Muscle of leg (tissue), 3 donors: ENCODE measurements at regions not wholly inside any gene's neighbourhood (a gene's known extent, or its start where the extent isn't known, plus 50 kb on each side); places are given as distances from the start of the nearest gene placed in this dataset.
A peak's percentile ranks its signal among the peaks of the same experiment; 100 is the strongest.

Experiments
- DNase-seq: peaks from one replicate; pipeline ENCODE4 v3.0.0; 2013
- H3K27ac ChIP-seq: one replicate; pipeline ENCODE4 v1.5.1; 2013; ENCODE audit warnings: mild to moderate bottlenecking, low read length, control low read depth
- H3K27me3 ChIP-seq: one replicate; pipeline ENCODE4 v1.6.1; 2013; ENCODE audit warnings: low read length; ENCODE audit not compliant: control insufficient read depth, insufficient read depth
- H3K36me3 ChIP-seq: one replicate; pipeline ENCODE4 v1.6.1; 2013; ENCODE audit warnings: low read length; ENCODE audit not compliant: control insufficient read depth, insufficient read depth
- H3K4me1 ChIP-seq: one replicate; pipeline ENCODE4 v1.6.1; 2013; ENCODE audit warnings: low read length; ENCODE audit not compliant: control insufficient read depth, insufficient read depth
- H3K4me3 ChIP-seq: one replicate; pipeline ENCODE4 v1.5.1; 2013; ENCODE audit warnings: low read length, control low read depth
- H3K9me3 ChIP-seq: replicated peaks from 2 replicates; pipeline ENCODE4 v1.6.1; 2013; ENCODE audit warnings: low read depth, low read length; ENCODE audit not compliant: control insufficient read depth
- WGBS: methylation state at CpG from one replicate; pipeline ENCODE4 v1.1.5; 2013; ENCODE audit warnings: missing lambda C conversion rate; ENCODE audit not compliant: insufficient coverage; 5-methylcytosine and 5-hydroxymethylcytosine counted together

- H3K9me3 ChIP-seq = no peaks in the 10 kb centered on the region
- no peaks in the 10 kb centered on the region for H3K27me3 ChIP-seq
- peaks cover 3% of the 10 kb centered on the region for H3K4me1 ChIP-seq
- no peak for DNase-seq
- no peaks in the 10 kb centered on the region for H3K36me3 ChIP-seq
- 70% methylated on average over 3 of the region's 4 CpGs for WGBS
- H3K4me3 ChIP-seq = no peak overlapping the region
- H3K27ac ChIP-seq = no peak overlapping the region
Observed at GRCh38 chr12:105986779-105987684, 151.7 kb downstream of the NUAK1 start.

DNA sequence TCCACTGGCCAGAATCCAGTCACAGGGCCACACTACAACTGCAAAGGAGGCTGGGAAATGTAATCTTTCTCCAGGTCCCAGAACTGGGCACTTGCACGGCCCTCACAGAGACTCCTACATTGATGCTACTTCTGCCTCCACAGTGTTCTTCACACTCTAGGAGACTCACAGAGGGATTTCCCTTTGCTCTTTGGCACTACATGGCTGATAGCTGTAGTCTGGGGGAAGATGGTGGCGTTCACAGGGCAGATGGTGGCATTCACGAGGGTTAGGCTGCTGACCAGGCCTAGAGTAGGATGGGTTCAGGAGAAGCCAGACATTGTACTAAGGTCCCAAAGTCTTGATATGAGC, 151.1 kb downstream of the NUAK1 start:
- no peaks in the 10 kb centered on the region for H3K36me3 ChIP-seq
- H3K4me3 ChIP-seq = no peak overlapping the region
- no peak overlapping the region for H3K27ac ChIP-seq
- no peaks in the 10 kb centered on the region for H3K9me3 ChIP-seq
- no peak for DNase-seq
- WGBS = 93% methylated on average over 2 of the region's 3 CpGs
- H3K27me3 ChIP-seq = no peaks in the 10 kb centered on the region
- peaks cover 3% of the 10 kb centered on the region for H3K4me1 ChIP-seq

GRCh38 chr12:105992849-105993740, 145.7 kb downstream of the NUAK1 start:
- DNase-seq = peak; percentile 69
- Histone ChIP-seq H3K4me3 (no peak overlapping the region), H3K36me3 (no peaks in the 10 kb centered on the region), H3K4me1 (peaks cover 23% of the 10 kb centered on the region), H3K9me3 (no peaks in the 10 kb centered on the region), H3K27ac (peak overlapping the region; percentile 35), H3K27me3 (peaks cover 9% of the 10 kb centered on the region)
- WGBS = 18% methylated on average over 11 of the region's 14 CpGs

DNA sequence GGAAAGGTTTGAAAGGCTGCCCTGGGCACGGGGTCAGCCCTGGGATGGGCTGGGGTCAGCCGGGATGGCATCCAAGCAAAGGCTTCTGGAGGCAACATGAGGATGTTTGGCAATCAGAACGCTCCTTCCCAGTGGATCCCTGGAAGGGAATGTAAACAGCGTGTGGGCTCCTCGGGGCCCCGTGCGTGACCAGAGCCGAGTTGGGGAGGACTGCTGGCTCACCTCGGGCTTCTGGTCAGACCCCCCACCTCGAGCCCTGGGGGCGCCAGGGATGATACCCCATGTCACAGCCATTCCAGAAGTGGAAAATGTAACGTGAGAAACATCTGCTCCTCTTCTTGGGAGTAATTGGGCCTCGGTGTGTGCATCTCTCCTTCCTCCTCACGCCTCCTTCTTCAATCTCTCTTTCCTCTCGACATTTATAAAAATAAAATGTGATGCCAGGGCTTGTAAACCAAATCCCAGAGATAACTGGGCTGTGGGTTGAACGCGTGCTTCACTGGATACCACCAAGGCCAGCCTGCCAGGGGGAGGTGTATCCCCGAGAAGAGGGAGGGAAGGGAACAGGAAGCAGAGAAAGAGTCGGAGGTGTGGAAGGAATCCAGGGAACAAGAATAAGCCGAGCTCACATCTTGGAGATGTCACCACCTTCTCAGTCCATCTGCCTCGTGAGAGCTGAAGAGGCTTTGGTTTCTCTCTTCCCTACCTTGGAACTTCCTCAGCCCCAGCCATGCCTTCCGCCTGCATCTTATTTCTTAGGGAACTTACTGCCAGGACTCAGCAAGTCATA, 144.8 kb downstream of the NUAK1 start:
- DNase-seq = peak; percentile 48
- no peak overlapping the region for H3K4me3 ChIP-seq
- no peaks in the 10 kb centered on the region for H3K36me3 ChIP-seq
- 50% methylated on average over 11 of the region's 22 CpGs for WGBS
- peaks cover 9% of the 10 kb centered on the region for H3K27me3 ChIP-seq
- peaks cover 23% of the 10 kb centered on the region for H3K4me1 ChIP-seq
- no peaks in the 10 kb centered on the region for H3K9me3 ChIP-seq
- H3K27ac ChIP-seq = peak overlapping the region; percentile 35

DNA sequence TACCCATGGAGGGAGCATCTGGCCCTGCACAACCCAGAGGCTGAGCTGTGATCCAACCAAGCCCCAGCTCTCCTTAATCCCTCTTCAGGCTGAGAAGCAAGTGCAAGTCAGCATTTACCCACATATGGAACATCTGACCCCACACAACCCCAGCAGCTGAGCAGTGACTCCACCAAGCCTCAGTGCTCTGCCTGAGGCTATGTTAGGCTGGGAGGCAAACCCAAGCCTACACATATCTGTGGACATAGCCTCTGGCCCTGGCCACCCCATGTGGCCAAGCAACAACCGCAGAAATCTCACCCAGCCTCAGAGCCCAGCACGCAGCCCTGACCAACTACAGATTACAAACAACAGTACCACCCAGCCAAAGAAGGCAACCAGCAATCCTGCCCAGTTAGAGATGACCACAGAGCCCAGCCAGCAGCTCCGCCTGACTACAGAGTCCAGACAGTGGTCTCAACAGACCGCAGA, 142.8 kb downstream of the NUAK1 start:
- WGBS = 100% methylated on average over 4 of the region's 4 CpGs
- Histone ChIP-seq H3K27ac (peak overlapping the region; percentile 35), H3K36me3 (no peaks in the 10 kb centered on the region), H3K27me3 (peaks cover 9% of the 10 kb centered on the region), H3K4me3 (no peak overlapping the region), H3K9me3 (no peaks in the 10 kb centered on the region), H3K4me1 (peaks cover 23% of the 10 kb centered on the region)
- peak; percentile 41 for DNase-seq

DNA sequence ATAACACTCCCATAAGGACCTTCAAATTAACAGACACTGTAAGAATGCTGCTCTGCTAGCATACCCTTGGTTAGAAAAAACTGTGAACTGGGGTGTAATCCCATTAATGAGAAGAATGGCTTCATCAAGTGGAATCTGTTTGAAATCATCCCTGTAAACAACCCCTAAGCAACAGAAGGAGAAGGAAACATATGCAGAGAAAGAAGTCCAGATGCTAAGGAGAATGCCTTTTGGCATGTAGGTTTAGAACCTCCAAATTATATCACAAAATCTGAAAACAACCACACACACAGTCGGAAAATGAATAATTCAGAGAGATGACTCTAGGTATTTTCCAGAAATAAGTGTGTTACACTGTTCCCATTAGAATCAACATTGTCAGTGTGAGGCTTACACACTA, 140.2 kb downstream of the NUAK1 start:
- Histone ChIP-seq H3K27ac (no peak overlapping the region), H3K27me3 (peaks cover 5% of the 10 kb centered on the region), H3K9me3 (no peaks in the 10 kb centered on the region), H3K4me3 (no peak overlapping the region), H3K4me1 (peaks cover 16% of the 10 kb centered on the region), H3K36me3 (no peaks in the 10 kb centered on the region)
- DNase-seq = no peak
- no CpG with 5 or more reads among the region's 1 CpG for WGBS

GRCh38 chr12:106000382-106001104, 138.2 kb downstream of the NUAK1 start:
- Histone ChIP-seq H3K9me3 (no peaks in the 10 kb centered on the region), H3K4me3 (no peak overlapping the region), H3K36me3 (no peaks in the 10 kb centered on the region), H3K27me3 (peaks cover 2% of the 10 kb centered on the region), H3K27ac (no peak overlapping the region), H3K4me1 (peaks cover 6% of the 10 kb centered on the region)
- WGBS = 90% methylated on average over 2 of the region's 3 CpGs
- DNase-seq = no peak

GRCh38 chr12:106001105-106001836, 137.5 kb downstream of the NUAK1 start:
- Histone ChIP-seq H3K4me1 (no peaks in the 10 kb centered on the region), H3K4me3 (no peak overlapping the region), H3K27me3 (peaks cover 2% of the 10 kb centered on the region), H3K27ac (no peak overlapping the region), H3K9me3 (no peaks in the 10 kb centered on the region), H3K36me3 (no peaks in the 10 kb centered on the region)
- DNase-seq = no peak
- 60% methylated on average over 1 of the region's 2 CpGs for WGBS

DNA sequence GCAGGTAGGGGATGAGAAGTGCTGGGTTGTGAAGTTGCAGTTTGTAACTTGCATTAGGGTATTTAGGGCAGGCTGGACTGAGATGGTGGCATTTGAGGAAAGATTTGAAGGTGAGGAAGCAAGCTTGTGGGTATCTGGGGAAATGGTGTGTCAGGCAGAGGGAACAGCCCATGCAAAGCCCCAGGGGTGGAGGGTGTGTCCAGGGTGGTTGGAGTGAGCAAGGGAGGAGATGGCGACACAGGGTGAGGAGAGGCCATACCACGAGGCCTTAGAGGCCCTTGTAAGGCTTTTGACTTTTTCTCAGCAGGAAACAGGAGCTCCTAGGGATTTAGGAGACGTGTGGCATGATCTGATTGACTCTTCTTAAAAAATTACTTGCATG, 136.9 kb downstream of the NUAK1 start:
- no peak overlapping the region for H3K4me3 ChIP-seq
- peaks cover 2% of the 10 kb centered on the region for H3K27me3 ChIP-seq
- H3K36me3 ChIP-seq = no peaks in the 10 kb centered on the region
- DNase-seq = no peak
- 100% methylated on average over 1 of the region's 3 CpGs for WGBS
- no peaks in the 10 kb centered on the region for H3K4me1 ChIP-seq
- no peaks in the 10 kb centered on the region for H3K9me3 ChIP-seq
- H3K27ac ChIP-seq = no peak overlapping the region
